GM12873 (cell line): ENCODE measurements at regions not wholly inside any gene's neighbourhood (a gene's known extent, or its start where the extent isn't known, plus 50 kb on each side); places are given as distances from the start of the nearest gene placed in this dataset.

ENCODE experiments used
- TF ChIP-seq, protein P1 (sequence below): IDR thresholded peaks from 2 replicates; pipeline ENCODE4 v1.5.1; 2012; ENCODE audit warnings: low read depth, mild to moderate bottlenecking, moderate library complexity, low read length, control low read depth; ENCODE audit not compliant: insufficient read depth; ENCODE audit errors: missing control alignments

DNA sequence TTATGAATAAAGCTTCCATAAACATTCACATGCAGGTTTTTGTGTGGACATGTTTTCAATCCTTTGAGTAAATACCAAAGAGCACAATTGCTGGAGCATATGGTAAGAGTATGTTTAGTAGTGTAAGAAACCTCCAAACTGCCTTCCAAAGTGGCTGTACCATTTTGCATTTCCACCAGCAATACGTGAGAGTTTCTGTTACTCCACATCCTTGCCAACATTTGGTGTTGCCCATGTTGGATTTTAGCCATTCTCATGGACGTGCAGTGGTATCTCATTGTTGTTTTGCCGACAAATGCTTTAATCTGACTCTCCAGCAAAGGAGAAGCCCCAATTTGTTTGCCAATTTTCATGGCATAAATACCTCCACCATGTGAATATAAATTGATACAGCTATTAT, 103.9 kb upstream of the TMEM45B start:
- TF ChIP-seq, protein P1, sequence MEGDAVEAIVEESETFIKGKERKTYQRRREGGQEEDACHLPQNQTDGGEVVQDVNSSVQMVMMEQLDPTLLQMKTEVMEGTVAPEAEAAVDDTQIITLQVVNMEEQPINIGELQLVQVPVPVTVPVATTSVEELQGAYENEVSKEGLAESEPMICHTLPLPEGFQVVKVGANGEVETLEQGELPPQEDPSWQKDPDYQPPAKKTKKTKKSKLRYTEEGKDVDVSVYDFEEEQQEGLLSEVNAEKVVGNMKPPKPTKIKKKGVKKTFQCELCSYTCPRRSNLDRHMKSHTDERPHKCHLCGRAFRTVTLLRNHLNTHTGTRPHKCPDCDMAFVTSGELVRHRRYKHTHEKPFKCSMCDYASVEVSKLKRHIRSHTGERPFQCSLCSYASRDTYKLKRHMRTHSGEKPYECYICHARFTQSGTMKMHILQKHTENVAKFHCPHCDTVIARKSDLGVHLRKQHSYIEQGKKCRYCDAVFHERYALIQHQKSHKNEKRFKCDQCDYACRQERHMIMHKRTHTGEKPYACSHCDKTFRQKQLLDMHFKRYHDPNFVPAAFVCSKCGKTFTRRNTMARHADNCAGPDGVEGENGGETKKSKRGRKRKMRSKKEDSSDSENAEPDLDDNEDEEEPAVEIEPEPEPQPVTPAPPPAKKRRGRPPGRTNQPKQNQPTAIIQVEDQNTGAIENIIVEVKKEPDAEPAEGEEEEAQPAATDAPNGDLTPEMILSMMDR, result no peak

DNA sequence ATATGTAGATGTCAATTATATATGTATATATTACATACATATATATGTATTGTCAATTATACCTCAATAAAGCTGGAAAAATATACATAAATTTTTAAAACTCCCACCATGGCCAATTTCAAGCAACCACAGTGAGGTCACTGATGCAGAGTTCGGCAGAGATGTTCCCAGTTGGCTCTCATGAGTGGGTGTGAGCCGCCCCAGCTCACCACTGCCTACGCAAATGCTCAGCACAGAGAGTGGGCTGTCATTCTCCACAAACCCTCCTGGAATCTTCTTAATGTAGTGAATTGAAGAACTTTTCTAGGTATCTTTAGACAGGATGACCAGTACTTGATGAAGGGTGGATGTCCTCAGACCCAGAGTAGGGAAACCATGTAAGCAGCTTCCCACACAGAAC, 96.6 kb upstream of the TMEM45B start:
- TF ChIP-seq, protein P1, result no peak

DNA sequence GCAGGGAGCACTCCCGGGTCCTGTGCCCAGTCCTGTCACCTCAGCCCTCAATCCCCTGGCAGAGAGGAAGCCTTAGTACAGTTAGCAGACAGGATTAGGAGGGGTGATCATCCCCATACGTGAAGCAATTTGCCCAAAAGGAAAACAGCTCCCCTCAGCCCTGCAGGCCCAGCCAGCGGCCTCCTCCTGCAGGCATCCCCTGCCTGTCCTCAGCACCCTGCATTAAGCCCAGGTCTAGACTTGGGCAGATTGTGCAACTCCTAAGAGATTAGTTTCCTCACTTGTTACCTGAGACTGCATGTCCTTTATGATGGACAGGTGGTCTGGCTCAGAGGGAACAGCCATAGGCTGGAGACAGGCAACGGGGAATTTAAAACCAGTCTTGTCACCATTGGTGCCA, 95.5 kb upstream of the TMEM45B start:
- TF ChIP-seq, protein P1, result no peak

DNA sequence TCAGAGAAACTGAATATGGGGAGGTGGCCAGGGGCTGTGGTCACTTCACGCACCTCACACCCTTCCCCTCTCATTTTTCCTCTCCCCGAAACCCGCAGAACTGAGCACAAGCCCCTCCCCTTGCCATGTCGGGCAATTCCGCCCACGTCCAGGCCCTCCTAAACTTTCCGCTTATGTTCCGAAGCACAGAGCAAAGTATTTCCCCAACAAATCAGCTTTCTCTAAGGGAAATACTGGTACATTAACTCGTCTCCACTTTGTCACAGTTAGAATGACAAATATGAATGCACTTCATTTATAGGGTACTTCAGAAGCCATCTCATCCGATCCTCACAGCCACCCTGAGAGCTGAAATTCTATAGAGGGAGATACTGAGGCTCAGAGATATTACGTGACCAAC, 94.7 kb upstream of the TMEM45B start:
- TF ChIP-seq, protein P1, result no peak

DNA sequence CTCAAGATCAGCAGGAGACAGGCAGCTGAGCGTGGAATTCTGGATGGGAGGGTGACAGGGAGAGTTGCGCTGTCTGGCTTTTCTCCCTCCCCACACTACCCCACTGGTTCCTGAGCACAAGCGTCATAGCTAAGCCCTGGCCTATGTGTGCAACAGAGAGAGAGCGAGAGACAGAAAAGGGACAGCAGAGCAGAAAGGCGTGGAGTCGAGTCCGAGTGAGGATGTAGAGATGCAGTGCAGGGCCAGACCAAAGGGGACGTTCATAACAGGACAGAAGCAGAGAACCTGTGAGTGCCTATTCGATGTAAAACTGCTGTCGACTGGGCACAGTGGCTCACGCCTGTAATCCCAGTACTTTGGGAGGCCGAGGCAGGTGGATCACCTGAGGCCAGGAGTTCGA, 94.0 kb upstream of the TMEM45B start:
- TF ChIP-seq, protein P1, result no peak

DNA sequence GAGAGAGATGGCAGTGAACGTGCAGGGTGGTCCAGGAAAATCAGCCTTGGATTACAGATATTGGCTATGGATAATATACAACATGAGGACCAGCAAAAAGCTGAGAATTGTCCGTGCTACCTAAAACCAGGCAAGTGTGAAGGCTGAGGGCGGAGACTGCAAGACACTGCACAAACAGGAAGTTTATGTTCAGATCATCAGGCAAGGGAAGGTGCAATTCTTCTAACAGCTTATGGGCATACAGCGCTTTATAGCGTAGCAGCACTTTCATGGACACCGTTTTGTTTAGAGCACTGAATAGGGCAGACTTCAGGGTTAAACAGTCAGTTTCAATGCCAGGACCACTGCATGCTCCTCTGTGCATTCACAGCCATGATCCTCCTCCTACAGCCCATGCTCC, 93.1 kb upstream of the TMEM45B start:
- TF ChIP-seq, protein P1, result no peak

DNA sequence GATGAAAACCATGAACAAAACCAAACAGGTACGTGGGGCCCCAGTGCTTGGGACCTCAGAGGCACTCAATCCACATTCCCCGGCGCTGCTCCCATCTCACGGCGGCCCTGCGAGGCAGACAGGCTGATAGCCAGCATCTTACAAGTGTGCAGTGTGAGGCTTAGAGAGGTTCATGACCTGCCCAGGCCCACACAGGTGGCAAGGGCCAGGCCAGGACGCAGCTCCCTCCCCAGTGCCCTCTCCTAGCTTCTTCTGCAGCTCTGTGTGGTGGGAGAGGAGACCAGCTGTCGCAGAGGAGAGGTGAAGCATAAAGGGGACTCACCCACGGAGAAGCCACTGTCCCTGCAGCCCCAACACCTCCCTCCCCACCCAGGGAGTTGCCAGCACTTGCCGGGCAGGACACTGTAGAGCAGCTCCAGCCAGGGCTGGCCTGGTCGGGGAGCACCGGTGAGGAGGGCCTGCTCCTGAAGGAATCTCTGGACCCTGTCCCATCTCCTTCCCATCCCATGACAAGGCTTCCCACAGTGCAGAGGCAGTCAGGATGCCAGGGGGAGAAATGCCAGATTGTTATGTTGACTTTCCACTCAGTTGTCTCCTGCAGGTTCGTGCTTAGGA, 92.4 kb upstream of the TMEM45B start:
- TF ChIP-seq, protein P1, result no peak
